HG02588 (cell line): ENCODE measurements at regions not wholly inside any gene's neighbourhood (a gene's known extent, or its start where the extent isn't known, plus 50 kb on each side); places are given as distances from the start of the nearest gene placed in this dataset.
"Not testable (repeated sequence)": the region's sequence is repeated elsewhere in the genome, so short reads cannot be mapped to it uniquely, and the experiment has no call there.

ENCODE experiments used
- ATAC-seq: cut with Tn5 transposase; IDR thresholded peaks from one replicate; pipeline ENCODE4 v1.9.1; 2021; ENCODE audit warnings: mild to moderate bottlenecking, moderate library complexity; ENCODE audit not compliant: unreplicated experiment

GRCh38 chr3:178096955-178097354 is 439.3 kb upstream of the KCNMB2 start:
- no peak for ATAC-seq

- no peak for ATAC-seq
These were observed 438.7 kb upstream of the KCNMB2 start for GRCh38 chr3:178097576-178097975.

- ATAC-seq: no peak
These were observed 437.0 kb upstream of the KCNMB2 start for GRCh38 chr3:178099274-178099673.

GRCh38 chr3:178099862-178100261 is 436.4 kb upstream of the KCNMB2 start:
- no peak for ATAC-seq

- no peak for ATAC-seq
These were observed 435.3 kb upstream of the KCNMB2 start for GRCh38 chr3:178100908-178101307.

- no peak for ATAC-seq
These were observed 433.1 kb upstream of the KCNMB2 start for GRCh38 chr3:178103140-178103539.

GRCh38 chr3:178107804-178108203 is 428.4 kb upstream of the KCNMB2 start:
- no peak for ATAC-seq

GRCh38 chr3:178109691-178110090 is 426.5 kb upstream of the KCNMB2 start:
- ATAC-seq: no peak

GRCh38 chr3:178112134-178112533 is 424.1 kb upstream of the KCNMB2 start:
- ATAC-seq: no peak

GRCh38 chr3:178112552-178112951 is 423.7 kb upstream of the KCNMB2 start:
- not testable (repeated sequence) for ATAC-seq

GRCh38 chr3:178117641-178118040 is 418.6 kb upstream of the KCNMB2 start:
- ATAC-seq: no peak

GRCh38 chr3:178119608-178120295 is 416.5 kb upstream of the KCNMB2 start:
- not testable (repeated sequence) for ATAC-seq

GRCh38 chr3:178120367-178120766 is 415.9 kb upstream of the KCNMB2 start:
- no peak for ATAC-seq

GRCh38 chr3:178126686-178127085 is 409.6 kb upstream of the KCNMB2 start:
- no peak for ATAC-seq

GRCh38 chr3:178127221-178127620 is 409.0 kb upstream of the KCNMB2 start:
- ATAC-seq: no peak

GRCh38 chr3:178129109-178129508 is 407.1 kb upstream of the KCNMB2 start:
- no peak for ATAC-seq

- no peak for ATAC-seq
These were observed 404.4 kb upstream of the KCNMB2 start for GRCh38 chr3:178131801-178132200.

GRCh38 chr3:178137206-178137605 is 399.0 kb upstream of the KCNMB2 start:
- no peak for ATAC-seq

- ATAC-seq: no peak
These were observed 398.4 kb upstream of the KCNMB2 start for GRCh38 chr3:178137831-178138230.

GRCh38 chr3:178139116-178139515 is 397.1 kb upstream of the KCNMB2 start:
- ATAC-seq: no peak

- ATAC-seq: no peak
These were observed 395.5 kb upstream of the KCNMB2 start for GRCh38 chr3:178140531-178141304.

- not testable (repeated sequence) for ATAC-seq
These were observed 394.9 kb upstream of the KCNMB2 start for GRCh38 chr3:178141305-178141684.
